ENCODE measurements at regions not wholly inside any gene's neighbourhood (a gene's known extent, or its start where the extent isn't known, plus 50 kb on each side); places are given as distances from the start of the nearest gene placed in this dataset.
"Not testable (repeated sequence)": the region's sequence is repeated elsewhere in the genome, so short reads cannot be mapped to it uniquely, and the experiment has no call there.

DNA sequence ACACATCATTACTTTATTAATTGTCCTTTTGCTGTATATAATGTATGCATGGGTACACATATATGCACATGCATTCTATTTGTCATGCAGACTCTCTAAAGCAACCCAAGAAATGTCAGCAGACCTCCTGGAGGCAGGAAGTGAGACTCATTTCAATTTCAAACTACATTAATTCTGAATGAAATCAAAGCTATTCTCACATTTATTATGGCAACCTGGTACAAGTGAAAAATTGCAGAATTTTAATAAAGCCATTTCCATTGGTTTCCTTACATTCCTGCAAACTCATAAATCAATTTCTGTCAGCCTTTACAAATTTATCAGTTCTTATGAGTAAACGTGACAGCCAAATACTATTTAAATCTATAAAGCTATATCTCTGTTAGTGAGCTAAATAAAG is 430.4 kb upstream of the NUDT12 start:
- TF ChIP-seq, protein P1, sequence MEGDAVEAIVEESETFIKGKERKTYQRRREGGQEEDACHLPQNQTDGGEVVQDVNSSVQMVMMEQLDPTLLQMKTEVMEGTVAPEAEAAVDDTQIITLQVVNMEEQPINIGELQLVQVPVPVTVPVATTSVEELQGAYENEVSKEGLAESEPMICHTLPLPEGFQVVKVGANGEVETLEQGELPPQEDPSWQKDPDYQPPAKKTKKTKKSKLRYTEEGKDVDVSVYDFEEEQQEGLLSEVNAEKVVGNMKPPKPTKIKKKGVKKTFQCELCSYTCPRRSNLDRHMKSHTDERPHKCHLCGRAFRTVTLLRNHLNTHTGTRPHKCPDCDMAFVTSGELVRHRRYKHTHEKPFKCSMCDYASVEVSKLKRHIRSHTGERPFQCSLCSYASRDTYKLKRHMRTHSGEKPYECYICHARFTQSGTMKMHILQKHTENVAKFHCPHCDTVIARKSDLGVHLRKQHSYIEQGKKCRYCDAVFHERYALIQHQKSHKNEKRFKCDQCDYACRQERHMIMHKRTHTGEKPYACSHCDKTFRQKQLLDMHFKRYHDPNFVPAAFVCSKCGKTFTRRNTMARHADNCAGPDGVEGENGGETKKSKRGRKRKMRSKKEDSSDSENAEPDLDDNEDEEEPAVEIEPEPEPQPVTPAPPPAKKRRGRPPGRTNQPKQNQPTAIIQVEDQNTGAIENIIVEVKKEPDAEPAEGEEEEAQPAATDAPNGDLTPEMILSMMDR (IDR thresholded peaks at IDR 0.05; ENCODE audit: low read depth, low read length, missing control alignments): no peak
- H3K4me3 ChIP-seq (ENCODE audit: low read depth, low read length): no peak overlapping the region
- no peak for DNase-seq (ENCODE audit: low read depth)

DNA sequence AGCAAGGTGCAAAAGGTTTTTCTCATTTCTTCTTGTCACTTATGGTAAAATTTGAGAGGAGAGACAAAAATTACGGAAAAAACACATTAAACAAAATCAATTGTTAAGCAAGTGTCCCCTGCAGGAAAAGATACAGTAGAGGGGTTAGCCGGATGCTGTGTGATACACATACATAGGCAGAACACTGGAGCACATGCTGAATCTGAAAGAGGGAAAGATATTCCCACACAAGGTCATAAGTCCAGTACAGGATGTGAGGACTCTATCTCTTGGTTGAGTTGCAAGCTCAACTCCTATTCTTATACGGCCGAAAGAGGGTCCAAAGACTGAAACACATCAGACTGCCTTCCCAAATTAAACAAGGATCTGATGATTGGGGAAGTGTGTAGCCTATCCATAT is 427.5 kb upstream of the NUDT12 start:
- TF ChIP-seq, protein P1 (IDR thresholded peaks at IDR 0.05; ENCODE audit: low read depth, low read length, missing control alignments): no peak
- no peak for DNase-seq (ENCODE audit: low read depth)

DNA sequence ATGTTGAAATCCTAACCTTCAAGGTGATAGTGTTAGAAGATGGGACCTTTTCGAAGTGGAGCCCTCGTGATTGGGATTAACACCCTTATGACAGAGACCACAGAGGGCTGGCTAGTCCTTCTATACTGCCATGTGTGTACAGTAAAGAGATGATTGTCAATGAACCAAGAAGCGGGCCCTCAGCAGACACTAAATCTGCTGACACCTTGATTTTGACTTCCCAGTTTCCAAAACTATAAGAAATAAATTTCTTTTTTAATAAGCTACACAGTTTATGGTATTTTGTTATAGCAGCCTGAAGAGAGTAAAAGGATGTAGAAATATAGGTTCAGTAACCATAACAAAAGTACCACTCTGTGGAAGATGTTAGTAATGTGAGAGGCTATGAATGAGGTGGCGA is 419.0 kb upstream of the NUDT12 start:
- DNase-seq (ENCODE audit: low read depth): no peak
- H3K4me3 ChIP-seq (ENCODE audit: low read depth, low read length): no peak overlapping the region
- TF ChIP-seq, protein P1 (IDR thresholded peaks at IDR 0.05; ENCODE audit: low read depth, low read length, missing control alignments): no peak

More for the DNA sequence above, 427.5 kb upstream of the NUDT12 start:
- no peak overlapping the region for H3K4me3 ChIP-seq (ENCODE audit: low read depth, low read length)

DNA sequence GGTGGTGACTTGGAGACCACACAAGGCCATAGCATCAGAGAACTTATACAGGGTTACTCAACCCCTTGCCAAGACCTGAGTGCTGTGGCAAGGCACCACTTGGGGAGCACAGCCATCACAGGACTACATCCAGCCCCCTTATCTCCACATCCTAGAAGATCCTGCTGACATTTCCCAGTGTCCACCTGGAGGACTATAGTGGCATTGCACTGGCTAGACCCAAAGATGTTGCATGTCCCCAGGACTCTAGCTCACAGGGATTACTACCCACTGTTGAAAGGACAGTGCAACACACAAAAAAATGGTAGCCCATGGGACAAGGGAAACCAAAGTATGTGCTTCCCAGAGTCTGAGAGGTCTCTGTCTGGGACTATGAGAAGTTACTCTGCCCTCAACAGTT is 411.1 kb upstream of the NUDT12 start:
- no peak for DNase-seq (ENCODE audit: low read depth)
- TF ChIP-seq, protein P1 (IDR thresholded peaks at IDR 0.05; ENCODE audit: low read depth, low read length, missing control alignments): peak; percentile 32

DNA sequence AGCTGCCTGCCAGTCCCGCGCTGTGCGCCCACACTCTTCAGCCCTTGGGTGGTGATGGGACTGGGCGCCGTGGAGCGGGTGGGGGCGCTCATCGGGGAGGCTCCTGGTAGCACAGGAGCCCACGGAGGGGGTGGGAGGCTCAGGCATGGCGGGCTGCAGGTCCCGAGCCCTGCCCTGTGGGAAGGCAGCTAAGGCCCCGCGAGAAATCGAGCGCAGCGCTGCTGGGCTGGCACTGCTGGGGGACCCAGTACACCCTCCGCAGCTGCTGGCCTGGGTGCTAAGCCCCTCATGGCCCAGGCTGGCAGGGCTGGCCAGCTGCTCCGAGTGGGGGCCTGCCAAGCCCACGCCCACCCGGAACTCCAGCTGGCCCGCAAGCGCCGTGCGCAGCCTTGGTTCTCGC is 403.7 kb upstream of the NUDT12 start:
- H3K4me3 ChIP-seq (ENCODE audit: low read depth, low read length); DNase-seq (ENCODE audit: low read depth): not testable (repeated sequence)

More for the DNA sequence above, 411.1 kb upstream of the NUDT12 start:
- no peak overlapping the region for H3K4me3 ChIP-seq (ENCODE audit: low read depth, low read length)

DNA sequence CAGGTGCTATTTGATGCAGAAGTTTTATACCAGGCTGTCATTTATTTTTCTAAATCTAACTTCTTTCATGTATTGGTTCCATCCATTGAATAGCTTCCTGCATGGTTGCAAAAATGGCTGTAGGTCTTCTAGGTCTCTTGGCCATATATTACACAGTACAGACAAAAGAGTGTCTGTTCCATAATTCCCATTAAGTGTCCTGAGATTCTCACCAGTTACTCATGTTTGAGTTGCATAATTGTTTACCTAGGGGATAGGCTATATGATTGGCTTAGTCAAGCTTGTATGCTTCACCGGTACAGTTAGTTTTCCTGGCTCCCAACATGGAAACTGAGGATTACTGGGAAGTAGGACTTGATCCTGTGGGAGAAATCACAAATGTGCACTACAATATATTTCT is 399.4 kb upstream of the NUDT12 start:
- DNase-seq (ENCODE audit: low read depth): no peak
- no peak overlapping the region for H3K4me3 ChIP-seq (ENCODE audit: low read depth, low read length)
- TF ChIP-seq, protein P1 (IDR thresholded peaks at IDR 0.05; ENCODE audit: low read depth, low read length, missing control alignments): no peak

DNA sequence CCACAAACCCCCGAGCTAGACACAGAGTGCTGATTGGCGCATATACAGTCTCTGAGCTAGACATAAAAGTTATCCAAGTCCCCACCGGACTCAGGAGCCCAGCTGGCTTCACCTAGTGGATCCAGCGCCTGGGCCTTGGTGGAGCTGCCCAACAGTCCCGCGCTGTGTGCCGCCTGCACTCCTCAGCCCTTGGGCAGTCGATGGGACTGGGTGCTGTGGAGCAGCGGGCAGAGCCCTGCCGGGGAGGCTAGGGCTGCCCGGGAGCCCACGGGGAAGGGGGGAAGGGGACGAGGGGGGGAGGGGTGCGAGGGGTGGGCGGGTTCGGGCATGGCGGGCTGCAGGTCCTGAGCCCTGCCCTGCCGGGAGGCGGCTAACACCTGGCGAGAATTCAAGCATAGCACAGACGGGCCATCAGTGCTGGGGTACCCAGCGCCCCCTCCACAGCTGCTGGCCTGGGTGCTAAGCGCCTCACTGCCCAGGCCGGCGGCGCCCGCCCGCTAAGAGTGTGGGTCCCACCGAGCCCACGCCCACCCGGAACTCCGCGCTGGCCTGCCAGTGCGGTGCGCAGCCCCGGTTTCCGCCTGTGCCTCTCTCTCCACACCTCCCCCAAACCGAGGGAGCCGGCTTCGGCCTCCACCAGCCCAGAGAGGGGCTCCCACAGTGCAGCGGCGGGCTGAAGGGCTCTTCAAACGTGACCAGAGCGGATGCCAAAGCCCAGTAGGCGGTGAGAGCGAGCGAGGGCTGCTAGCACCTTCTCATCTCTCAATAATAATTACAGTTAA is 391.2 kb upstream of the NUDT12 start:
- TF ChIP-seq, protein P1 (IDR thresholded peaks at IDR 0.05; ENCODE audit: low read depth, low read length, missing control alignments): no peak
- no peak overlapping the region for H3K4me3 ChIP-seq (ENCODE audit: low read depth, low read length)
- DNase-seq (ENCODE audit: low read depth): no peak

All from GM12864 (cell line).